Kidney (tissue), 13 donors: ENCODE measurements at regions not wholly inside any gene's neighbourhood (a gene's known extent, or its start where the extent isn't known, plus 50 kb on each side); places are given as distances from the start of the nearest gene placed in this dataset.

Experiments
- DNase-seq, 5 donors: peaks; one replicate each; pipeline ENCODE4 v3.0.0-alpha.2; 2013 to 2020
- FAIRE-seq: peaks from 2 replicates; lab custom pipeline; 2012; peaks lifted over from hg19 to GRCh38; lab: Jason Lieb, UNC
- H3K27ac ChIP-seq, 2 donors: one replicate each; pipeline ENCODE4 v1.7.0; 2013; ENCODE audit warnings: low read depth in 2 of 2, low read length in 2 of 2, inconsistent platforms in 1 of 2
- H3K27me3 ChIP-seq: one replicate; pipeline ENCODE4 v1.7.1; 2013; ENCODE audit warnings: low read length, inconsistent platforms; ENCODE audit not compliant: control insufficient read depth, insufficient read depth
- H3K36me3 ChIP-seq, 3 donors: one replicate each; pipeline versions ENCODE4 v1.7.0 to v1.7.1; 2013; ENCODE audit warnings: low read length in 3 of 3, control low read depth in 1 of 3, inconsistent platforms in 1 of 3; ENCODE audit not compliant: insufficient read depth in 3 of 3, control insufficient read depth in 2 of 3
- H3K4me1 ChIP-seq, 3 donors: one replicate each; pipeline versions ENCODE4 v1.7.0 to v1.7.1; 2013; ENCODE audit warnings: low read length in 3 of 3, inconsistent platforms in 1 of 3, low read depth in 1 of 3; ENCODE audit not compliant: control insufficient read depth in 2 of 3, insufficient read depth in 2 of 3
- H3K4me3 ChIP-seq, 3 donors: one replicate each; pipeline versions ENCODE4 v1.7.0 to v1.8.1; 2013; ENCODE audit warnings: low read length in 3 of 3, control low read depth in 1 of 3, inconsistent platforms in 1 of 3
- H3K9ac ChIP-seq, 3 donors: one replicate each; pipeline versions ENCODE4 v1.7.0 to v1.7.1; 2013; ENCODE audit warnings: low read length in 3 of 3, control low read depth in 1 of 3, inconsistent platforms in 1 of 3
- H3K9me3 ChIP-seq, 3 donors: one replicate each; pipeline versions ENCODE4 v1.7.0 to v1.7.1; 2013; ENCODE audit warnings: low read length in 3 of 3, control low read depth in 1 of 3, inconsistent platforms in 1 of 3; ENCODE audit not compliant: control insufficient read depth in 2 of 3, insufficient read depth in 1 of 3
- intact Hi-C: fragments of 100-400 bp; cut with DNase I; formaldehyde crosslinking; loops from one replicate; pipeline ENCODE4 v1.11.1; 2022
- TF ChIP-seq, protein P1 (sequence below): IDR thresholded peaks from 3 replicates; pipeline ENCODE4 v1.5.1; 2012; ENCODE audit warnings: mild to moderate bottlenecking, moderate library complexity, borderline replicate concordance; ENCODE audit not compliant: insufficient read depth; ENCODE audit errors: extremely low read depth
- donor health status: control.
- donor health status: control.
- donor health status: control.
- donor health status: control.
- donor health status: control.
- donor health status: DM: yes; HTN: yes; CAD: no.
- donor health status: Normal renal cell carcinoma (clear cell type).

DNA sequence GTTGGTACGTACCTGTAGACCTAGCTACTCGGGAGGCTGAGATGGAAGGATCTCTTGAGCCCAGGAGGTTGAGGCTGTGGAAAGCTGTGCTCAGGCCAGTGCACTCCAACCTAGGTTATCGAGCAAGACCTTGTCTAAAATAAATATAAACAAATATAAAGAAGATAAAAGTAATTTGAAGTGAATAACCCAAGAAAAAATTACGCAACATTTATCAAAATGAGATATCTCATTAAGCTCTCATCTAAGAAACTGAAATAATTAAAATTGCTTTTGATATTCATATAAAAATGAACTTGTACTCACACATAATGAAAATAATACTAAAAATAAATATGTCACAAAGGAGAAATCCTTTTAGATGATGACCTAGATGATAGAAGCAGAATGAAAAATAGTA, 647.1 kb upstream of the NCAM2 start:
- intact Hi-C loops: no loop called here
- no peak overlapping the region for H3K9ac ChIP-seq
- H3K36me3 ChIP-seq: no peaks in the 10 kb centered on the region
- H3K27me3 ChIP-seq: no peaks in the 10 kb centered on the region
- FAIRE-seq (no peak), DNase-seq (no peak)
- TF ChIP-seq, protein P1, sequence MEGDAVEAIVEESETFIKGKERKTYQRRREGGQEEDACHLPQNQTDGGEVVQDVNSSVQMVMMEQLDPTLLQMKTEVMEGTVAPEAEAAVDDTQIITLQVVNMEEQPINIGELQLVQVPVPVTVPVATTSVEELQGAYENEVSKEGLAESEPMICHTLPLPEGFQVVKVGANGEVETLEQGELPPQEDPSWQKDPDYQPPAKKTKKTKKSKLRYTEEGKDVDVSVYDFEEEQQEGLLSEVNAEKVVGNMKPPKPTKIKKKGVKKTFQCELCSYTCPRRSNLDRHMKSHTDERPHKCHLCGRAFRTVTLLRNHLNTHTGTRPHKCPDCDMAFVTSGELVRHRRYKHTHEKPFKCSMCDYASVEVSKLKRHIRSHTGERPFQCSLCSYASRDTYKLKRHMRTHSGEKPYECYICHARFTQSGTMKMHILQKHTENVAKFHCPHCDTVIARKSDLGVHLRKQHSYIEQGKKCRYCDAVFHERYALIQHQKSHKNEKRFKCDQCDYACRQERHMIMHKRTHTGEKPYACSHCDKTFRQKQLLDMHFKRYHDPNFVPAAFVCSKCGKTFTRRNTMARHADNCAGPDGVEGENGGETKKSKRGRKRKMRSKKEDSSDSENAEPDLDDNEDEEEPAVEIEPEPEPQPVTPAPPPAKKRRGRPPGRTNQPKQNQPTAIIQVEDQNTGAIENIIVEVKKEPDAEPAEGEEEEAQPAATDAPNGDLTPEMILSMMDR: no peak
- H3K4me3 ChIP-seq: no peak overlapping the region
- H3K4me1 ChIP-seq: no peaks in the 10 kb centered on the region
- no peak overlapping the region for H3K27ac ChIP-seq
- H3K9me3 ChIP-seq: peaks cover 0 to 2% (median 0%) of the 10 kb centered on the region in 3 donors

DNA sequence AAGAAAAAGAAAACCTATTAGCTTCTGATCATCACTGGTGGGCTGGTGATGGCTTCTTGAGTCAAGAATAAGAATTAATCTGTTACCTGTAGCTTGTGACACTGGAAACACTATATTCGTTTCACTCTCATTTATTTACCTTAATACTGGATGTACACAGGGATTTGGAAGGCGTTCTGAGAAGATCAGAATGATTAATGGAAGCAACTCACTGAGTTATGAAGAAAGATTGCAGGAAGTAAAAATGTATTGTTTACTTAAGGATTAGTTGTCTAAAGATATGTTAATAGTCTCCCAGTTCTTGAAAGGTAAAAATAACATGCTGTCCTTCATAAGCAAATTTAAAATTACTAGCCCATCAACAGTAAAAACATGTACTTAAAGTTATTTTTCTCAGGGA, 644.9 kb upstream of the NCAM2 start:
- H3K27ac ChIP-seq: no peak overlapping the region
- no peaks in the 10 kb centered on the region for H3K27me3 ChIP-seq
- H3K4me3 ChIP-seq: no peak overlapping the region
- no peak overlapping the region for H3K9ac ChIP-seq
- no peaks in the 10 kb centered on the region for H3K4me1 ChIP-seq
- FAIRE-seq (no peak), DNase-seq (no peak)
- TF ChIP-seq, protein P1: no peak
- H3K36me3 ChIP-seq: no peaks in the 10 kb centered on the region
- peaks cover 0 to 2% (median 0%) of the 10 kb centered on the region in 3 donors for H3K9me3 ChIP-seq
- intact Hi-C loops: no loop called here

DNA sequence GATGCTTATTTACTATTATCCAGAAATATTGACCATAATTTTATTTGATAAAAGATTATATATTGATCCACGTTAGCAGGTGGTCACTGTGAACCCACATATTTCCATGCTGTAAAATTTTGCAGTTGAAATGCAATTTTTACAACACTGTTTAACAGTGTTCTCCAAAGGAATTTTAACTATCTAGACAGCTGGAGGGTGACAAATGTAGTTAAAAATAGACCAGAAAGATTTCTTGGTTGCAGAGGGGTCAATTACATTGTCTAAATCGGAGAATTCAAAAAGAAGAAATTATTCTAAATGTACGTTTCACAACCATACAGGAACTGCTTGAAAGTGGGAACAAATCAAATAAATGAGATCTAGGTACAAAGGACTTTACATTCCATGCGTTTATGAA, 625.2 kb upstream of the NCAM2 start:
- no peaks in the 10 kb centered on the region for H3K4me1 ChIP-seq
- intact Hi-C loops: no loop called here
- H3K4me3 ChIP-seq: no peak overlapping the region
- H3K36me3 ChIP-seq: no peaks in the 10 kb centered on the region
- no peak overlapping the region for H3K9ac ChIP-seq
- FAIRE-seq (no peak), DNase-seq (peak in 2 of 5 donors; percentile 9 to 12)
- H3K27me3 ChIP-seq: no peaks in the 10 kb centered on the region
- no peaks in the 10 kb centered on the region for H3K9me3 ChIP-seq
- TF ChIP-seq, protein P1: no peak
- no peak overlapping the region for H3K27ac ChIP-seq

DNA sequence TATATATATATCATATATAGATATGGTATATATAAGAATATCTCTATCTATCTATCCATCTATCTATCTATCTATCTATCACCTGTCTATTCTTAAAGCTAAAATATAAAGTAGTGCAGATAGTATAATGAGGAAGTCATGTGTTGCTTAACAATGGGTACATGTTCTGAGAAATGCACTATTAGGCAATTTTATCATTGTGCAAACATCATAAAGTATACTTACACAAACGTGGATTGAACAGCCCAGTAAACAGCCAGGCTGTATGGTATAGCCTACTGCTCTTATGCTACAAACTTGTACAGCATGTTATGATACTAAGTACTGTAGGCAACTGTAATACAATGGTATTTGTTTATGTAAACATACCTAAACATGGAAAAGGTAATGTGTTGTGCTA, 621.0 kb upstream of the NCAM2 start:
- no peaks in the 10 kb centered on the region for H3K27me3 ChIP-seq
- no peak for DNase-seq
- FAIRE-seq: no peak
- TF ChIP-seq, protein P1: no peak
- intact Hi-C loops: no loop called here
- no peak overlapping the region for H3K9ac ChIP-seq
- H3K4me3 ChIP-seq: no peak overlapping the region
- no peaks in the 10 kb centered on the region for H3K36me3 ChIP-seq
- H3K4me1 ChIP-seq: no peaks in the 10 kb centered on the region
- H3K27ac ChIP-seq: no peak overlapping the region
- no peaks in the 10 kb centered on the region for H3K9me3 ChIP-seq
